Vagina (tissue), 2 donors: ENCODE measurements at regions not wholly inside any gene's neighbourhood (a gene's known extent, or its start where the extent isn't known, plus 50 kb on each side); places are given as distances from the start of the nearest gene placed in this dataset.

Experiments used
- DNase-seq, 2 donors: peaks; one replicate each; pipeline ENCODE4 v3.0.0-alpha.2; 2017; ENCODE audit errors: extremely low spot score in 2 of 2
- H3K27ac ChIP-seq: fragments of 200-600 bp; sonication (generic); one replicate; pipeline ENCODE4 v1.5.1; 2019
- H3K27me3 ChIP-seq: fragments of 200-600 bp; sonication (generic); one replicate; pipeline ENCODE4 v1.5.1; 2019
- H3K36me3 ChIP-seq, 2 donors: fragments of 200-600 bp; sonication (generic); one replicate each; pipeline ENCODE4 v1.5.1; 2017 to 2019
- H3K4me1 ChIP-seq: fragments of 200-600 bp; sonication (generic); one replicate; pipeline ENCODE4 v1.5.1; 2019
- H3K4me3 ChIP-seq, 2 donors: fragments of 200-600 bp; sonication (generic); 1 replicate in 1 of 2; 2 replicates in 1 of 2; pipeline ENCODE4 v1.5.1; 2016 to 2019
- H3K9me3 ChIP-seq: fragments of 200-600 bp; sonication (generic); one replicate; pipeline ENCODE4 v1.5.1; 2019
- POLR2A ChIP-seq, 2 donors: fragments of 450-650 bp; IDR thresholded peaks; one replicate each; pipeline ENCODE4 v1.6.1; 2017; ENCODE audit warnings: antibody characterized with exemption in 2 of 2, mild to moderate bottlenecking in 2 of 2, moderate library complexity in 2 of 2
- POLR2AphosphoS5 ChIP-seq, 2 donors: sonication (generic); formaldehyde crosslinking; IDR thresholded peaks; one replicate each; pipeline ENCODE4 v1.9.0; 2017; ENCODE audit warnings: antibody characterized with exemption in 2 of 2, mild to moderate bottlenecking in 2 of 2, low read depth in 1 of 2; ENCODE audit not compliant: insufficient read depth in 1 of 2
- intact Hi-C: fragments of 100-400 bp; cut with DNase I; formaldehyde crosslinking; loops from one replicate; pipeline ENCODE4 v1.15.1; 2023
- TF ChIP-seq, protein P1 (sequence below), 3 experiments: fragments of 450-650 bp in 2 of 3; fragments of 200-600 bp in 1 of 3; sonication (generic) in 1 of 3; IDR thresholded peaks; one replicate each; pipeline ENCODE4 v1.5.1; 2017 to 2019; ENCODE audit warnings: antibody characterized with exemption in 3 of 3, mild to moderate bottlenecking in 2 of 3, moderate library complexity in 2 of 3

DNA sequence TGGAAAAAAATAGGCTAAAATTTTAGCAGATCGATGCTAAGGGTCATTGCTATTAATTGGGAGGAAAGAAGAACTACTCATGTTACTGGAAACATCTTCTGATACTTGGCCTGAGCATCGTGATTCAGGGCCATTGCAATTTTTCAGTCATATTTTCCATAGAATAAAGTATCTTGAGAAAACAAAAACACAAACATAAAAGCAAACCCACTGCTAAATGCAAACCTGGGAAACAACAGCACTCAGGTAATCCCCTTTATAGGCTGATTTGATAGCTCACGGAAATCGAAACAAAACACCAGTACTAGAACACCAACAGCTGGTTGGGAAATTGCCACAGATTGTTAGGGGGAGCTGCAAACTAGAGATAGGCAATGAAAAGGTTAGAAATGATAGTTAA is 172.9 kb upstream of the ESRRG start:
- Histone ChIP-seq H3K4me1 (no peaks in the 10 kb centered on the region), H3K27ac (no peak overlapping the region), H3K9me3 (no peaks in the 10 kb centered on the region), H3K36me3 (no peaks in the 10 kb centered on the region), H3K27me3 (no peaks in the 10 kb centered on the region), H3K4me3 (no peak overlapping the region)
- intact Hi-C loops: no loop called here
- no peak for DNase-seq
- TF ChIP-seq POLR2AphosphoS5 (IDR thresholded peaks at IDR 0.05; ENCODE audit: insufficient read depth in 1 of 2, low read depth in 1 of 2) (no peak), POLR2A (IDR thresholded peaks at IDR 0.05) (no peak)
- TF ChIP-seq, protein P1, sequence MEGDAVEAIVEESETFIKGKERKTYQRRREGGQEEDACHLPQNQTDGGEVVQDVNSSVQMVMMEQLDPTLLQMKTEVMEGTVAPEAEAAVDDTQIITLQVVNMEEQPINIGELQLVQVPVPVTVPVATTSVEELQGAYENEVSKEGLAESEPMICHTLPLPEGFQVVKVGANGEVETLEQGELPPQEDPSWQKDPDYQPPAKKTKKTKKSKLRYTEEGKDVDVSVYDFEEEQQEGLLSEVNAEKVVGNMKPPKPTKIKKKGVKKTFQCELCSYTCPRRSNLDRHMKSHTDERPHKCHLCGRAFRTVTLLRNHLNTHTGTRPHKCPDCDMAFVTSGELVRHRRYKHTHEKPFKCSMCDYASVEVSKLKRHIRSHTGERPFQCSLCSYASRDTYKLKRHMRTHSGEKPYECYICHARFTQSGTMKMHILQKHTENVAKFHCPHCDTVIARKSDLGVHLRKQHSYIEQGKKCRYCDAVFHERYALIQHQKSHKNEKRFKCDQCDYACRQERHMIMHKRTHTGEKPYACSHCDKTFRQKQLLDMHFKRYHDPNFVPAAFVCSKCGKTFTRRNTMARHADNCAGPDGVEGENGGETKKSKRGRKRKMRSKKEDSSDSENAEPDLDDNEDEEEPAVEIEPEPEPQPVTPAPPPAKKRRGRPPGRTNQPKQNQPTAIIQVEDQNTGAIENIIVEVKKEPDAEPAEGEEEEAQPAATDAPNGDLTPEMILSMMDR (IDR thresholded peaks at IDR 0.05): no peak

DNA sequence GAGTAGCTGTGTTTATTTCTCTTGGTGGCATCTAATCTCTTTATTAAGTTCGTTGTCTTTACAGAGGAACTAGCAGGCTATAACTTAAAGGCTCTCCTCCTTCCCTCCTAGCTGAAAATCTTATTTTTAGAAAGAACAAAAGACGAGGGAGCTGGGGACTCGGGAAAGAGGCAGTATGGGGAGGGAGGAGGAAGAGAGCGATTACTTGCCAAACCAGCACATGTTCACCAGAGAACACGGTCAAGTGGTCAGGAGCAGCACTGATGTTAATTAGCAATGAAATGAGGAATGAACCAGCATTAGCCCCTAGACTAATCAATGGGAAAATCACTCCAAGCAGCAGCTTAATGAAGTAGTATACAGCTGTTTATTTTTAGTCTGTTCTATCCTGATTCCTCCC is 171.3 kb upstream of the ESRRG start:
- no peaks in the 10 kb centered on the region for H3K27me3 ChIP-seq
- no peak overlapping the region for H3K4me3 ChIP-seq
- intact Hi-C loops: no loop called here
- H3K9me3 ChIP-seq: no peaks in the 10 kb centered on the region
- no peaks in the 10 kb centered on the region for H3K4me1 ChIP-seq
- no peak for TF ChIP-seq POLR2AphosphoS5 (IDR thresholded peaks at IDR 0.05; ENCODE audit: insufficient read depth in 1 of 2, low read depth in 1 of 2)
- TF ChIP-seq, protein P1 (IDR thresholded peaks at IDR 0.05): no peak
- TF ChIP-seq POLR2A (IDR thresholded peaks at IDR 0.05): no peak
- no peak for DNase-seq
- H3K36me3 ChIP-seq: no peaks in the 10 kb centered on the region
- no peak overlapping the region for H3K27ac ChIP-seq

DNA sequence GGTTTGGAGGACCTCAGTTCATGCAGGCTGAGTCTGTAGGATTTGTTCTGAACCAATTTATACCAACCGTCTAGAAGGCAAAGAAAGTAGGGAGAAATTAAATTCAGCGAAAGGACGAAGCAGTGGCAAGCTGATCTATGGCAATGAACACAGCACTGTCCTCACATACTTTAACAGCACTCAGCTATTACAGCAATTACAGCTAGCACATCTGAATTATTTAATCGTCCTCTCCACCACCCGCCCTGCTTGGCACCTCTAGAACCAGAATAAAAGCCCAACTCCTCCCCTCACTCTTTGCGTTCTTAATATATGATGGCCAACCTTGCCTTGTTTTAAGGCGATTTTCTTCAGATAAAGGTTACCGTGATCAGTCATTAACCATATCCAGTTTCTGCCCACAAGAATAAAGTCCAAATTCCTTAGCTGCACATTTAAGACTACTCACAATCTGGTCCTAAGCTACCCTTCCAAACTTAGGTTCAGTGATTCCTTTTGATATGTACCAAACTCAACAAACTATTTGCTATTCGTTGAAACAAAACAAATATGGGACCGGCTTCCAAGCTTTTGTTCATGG is 169.4 kb upstream of the ESRRG start:
- H3K36me3 ChIP-seq: no peaks in the 10 kb centered on the region
- TF ChIP-seq, protein P1 (IDR thresholded peaks at IDR 0.05): no peak
- TF ChIP-seq POLR2AphosphoS5 (IDR thresholded peaks at IDR 0.05; ENCODE audit: insufficient read depth in 1 of 2, low read depth in 1 of 2): no peak
- TF ChIP-seq POLR2A (IDR thresholded peaks at IDR 0.05): no peak
- H3K9me3 ChIP-seq: no peaks in the 10 kb centered on the region
- intact Hi-C loops: no loop called here
- no peaks in the 10 kb centered on the region for H3K4me1 ChIP-seq
- H3K4me3 ChIP-seq: no peak overlapping the region
- no peaks in the 10 kb centered on the region for H3K27me3 ChIP-seq
- no peak for DNase-seq
- no peak overlapping the region for H3K27ac ChIP-seq

DNA sequence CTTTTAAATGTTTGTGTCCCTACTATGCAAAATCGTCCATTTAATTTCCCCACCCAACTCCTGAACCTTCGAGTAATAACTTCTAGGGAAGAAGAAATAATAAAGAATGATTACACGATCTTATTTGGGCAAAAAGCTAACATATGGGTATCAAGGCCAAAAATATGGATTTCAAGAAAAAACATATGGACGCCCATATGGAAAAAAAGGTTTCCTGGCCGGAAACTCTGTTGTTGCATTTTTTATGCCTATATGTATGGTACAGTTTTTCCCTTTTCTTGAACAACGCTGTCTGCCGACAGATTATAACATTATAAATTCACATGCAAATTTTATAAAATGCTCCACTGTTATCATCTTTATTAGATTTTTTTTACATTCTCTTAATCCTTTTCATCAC is 167.6 kb upstream of the ESRRG start:
- Histone ChIP-seq H3K27me3 (no peaks in the 10 kb centered on the region), H3K9me3 (no peaks in the 10 kb centered on the region), H3K4me3 (no peak overlapping the region), H3K36me3 (no peaks in the 10 kb centered on the region), H3K4me1 (no peaks in the 10 kb centered on the region), H3K27ac (no peak overlapping the region)
- DNase-seq: no peak
- TF ChIP-seq, protein P1 (IDR thresholded peaks at IDR 0.05): no peak
- TF ChIP-seq POLR2A (IDR thresholded peaks at IDR 0.05) (no peak), POLR2AphosphoS5 (IDR thresholded peaks at IDR 0.05; ENCODE audit: insufficient read depth in 1 of 2, low read depth in 1 of 2) (no peak)
- intact Hi-C loops: no loop called here

DNA sequence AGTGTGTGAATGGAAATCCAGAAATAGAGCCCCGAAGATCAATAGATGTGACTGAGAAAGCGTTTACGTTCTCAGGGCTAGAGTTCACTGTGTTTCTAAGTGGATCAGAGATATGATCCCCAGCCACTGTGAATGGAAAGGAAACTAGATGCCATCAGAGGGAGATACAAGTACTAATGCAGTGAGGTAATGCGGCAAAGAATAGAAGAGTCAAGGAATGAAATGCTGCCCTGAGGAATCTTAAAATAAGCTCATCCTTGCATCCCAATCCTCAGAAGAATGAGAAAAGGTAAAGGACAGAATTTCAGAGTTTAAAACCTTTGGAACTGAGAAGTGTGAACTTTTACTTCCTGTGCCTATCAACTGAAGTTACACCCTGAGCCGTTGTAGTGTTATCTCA is 165.5 kb upstream of the ESRRG start:
- H3K36me3 ChIP-seq: no peaks in the 10 kb centered on the region
- DNase-seq: no peak
- H3K4me3 ChIP-seq: no peak overlapping the region
- H3K4me1 ChIP-seq: no peaks in the 10 kb centered on the region
- H3K27ac ChIP-seq: no peak overlapping the region
- no peaks in the 10 kb centered on the region for H3K9me3 ChIP-seq
- intact Hi-C loops: no loop called here
- no peaks in the 10 kb centered on the region for H3K27me3 ChIP-seq
- TF ChIP-seq POLR2A (IDR thresholded peaks at IDR 0.05): no peak
- TF ChIP-seq POLR2AphosphoS5 (IDR thresholded peaks at IDR 0.05; ENCODE audit: insufficient read depth in 1 of 2, low read depth in 1 of 2): no peak
- TF ChIP-seq, protein P1 (IDR thresholded peaks at IDR 0.05): no peak
